Fibroblast of mammary gland (primary cell): ENCODE measurements at regions not wholly inside any gene's neighbourhood (a gene's known extent, or its start where the extent isn't known, plus 50 kb on each side); places are given as distances from the start of the nearest gene placed in this dataset.

Experiments used
- DNase-seq: peaks from one replicate; pipeline ENCODE4 v3.0.0-alpha.2; 2010; ENCODE audit warnings: low read depth
- H3K4me3 ChIP-seq: 2 replicates; pipeline ENCODE4 v1.5.1; 2011; ENCODE audit warnings: low read depth, mild to moderate bottlenecking, low read length, moderate library complexity; ENCODE audit not compliant: control insufficient read depth
- TF ChIP-seq, protein P1 (sequence below): conservative IDR thresholded peaks from 2 replicates; pipeline ENCODE4 v1.5.1; 2011; ENCODE audit warnings: low read depth, low read length, inconsistent platforms; ENCODE audit not compliant: control insufficient read depth, insufficient read depth

GRCh38 chr7:17444673-17445072 lies 146.2 kb downstream of the AHR start:
- TF ChIP-seq, protein P1, sequence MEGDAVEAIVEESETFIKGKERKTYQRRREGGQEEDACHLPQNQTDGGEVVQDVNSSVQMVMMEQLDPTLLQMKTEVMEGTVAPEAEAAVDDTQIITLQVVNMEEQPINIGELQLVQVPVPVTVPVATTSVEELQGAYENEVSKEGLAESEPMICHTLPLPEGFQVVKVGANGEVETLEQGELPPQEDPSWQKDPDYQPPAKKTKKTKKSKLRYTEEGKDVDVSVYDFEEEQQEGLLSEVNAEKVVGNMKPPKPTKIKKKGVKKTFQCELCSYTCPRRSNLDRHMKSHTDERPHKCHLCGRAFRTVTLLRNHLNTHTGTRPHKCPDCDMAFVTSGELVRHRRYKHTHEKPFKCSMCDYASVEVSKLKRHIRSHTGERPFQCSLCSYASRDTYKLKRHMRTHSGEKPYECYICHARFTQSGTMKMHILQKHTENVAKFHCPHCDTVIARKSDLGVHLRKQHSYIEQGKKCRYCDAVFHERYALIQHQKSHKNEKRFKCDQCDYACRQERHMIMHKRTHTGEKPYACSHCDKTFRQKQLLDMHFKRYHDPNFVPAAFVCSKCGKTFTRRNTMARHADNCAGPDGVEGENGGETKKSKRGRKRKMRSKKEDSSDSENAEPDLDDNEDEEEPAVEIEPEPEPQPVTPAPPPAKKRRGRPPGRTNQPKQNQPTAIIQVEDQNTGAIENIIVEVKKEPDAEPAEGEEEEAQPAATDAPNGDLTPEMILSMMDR, result no peak
- DNase-seq, result peak; percentile 54
- no peak overlapping the region for H3K4me3 ChIP-seq

DNA sequence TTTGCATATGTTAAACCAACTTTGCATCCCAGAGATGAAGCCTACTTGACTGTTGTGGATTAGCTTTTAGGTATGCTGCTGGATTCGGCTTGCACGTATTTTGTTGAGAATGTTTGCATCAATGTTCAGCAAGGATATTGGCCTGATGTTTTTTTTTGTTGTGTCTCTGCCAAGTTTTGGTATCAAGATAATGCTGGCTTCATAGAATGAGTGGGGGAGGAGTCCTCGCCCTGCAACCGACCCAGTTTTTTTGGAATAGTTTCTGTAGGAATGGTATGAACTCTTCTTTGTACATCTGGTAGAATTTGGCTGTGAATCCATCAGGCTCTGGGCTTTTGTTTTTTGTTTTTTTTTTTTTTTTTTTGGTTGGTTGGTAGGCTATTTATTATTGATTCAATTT lies 147.9 kb downstream of the AHR start:
- TF ChIP-seq, protein P1, result no peak
- DNase-seq, result no peak
- no peak overlapping the region for H3K4me3 ChIP-seq

GRCh38 chr7:17447728-17448478 lies 149.5 kb downstream of the AHR start:
- H3K4me3 ChIP-seq, result no peak overlapping the region
- no peak for DNase-seq
- TF ChIP-seq, protein P1, result no peak

DNA sequence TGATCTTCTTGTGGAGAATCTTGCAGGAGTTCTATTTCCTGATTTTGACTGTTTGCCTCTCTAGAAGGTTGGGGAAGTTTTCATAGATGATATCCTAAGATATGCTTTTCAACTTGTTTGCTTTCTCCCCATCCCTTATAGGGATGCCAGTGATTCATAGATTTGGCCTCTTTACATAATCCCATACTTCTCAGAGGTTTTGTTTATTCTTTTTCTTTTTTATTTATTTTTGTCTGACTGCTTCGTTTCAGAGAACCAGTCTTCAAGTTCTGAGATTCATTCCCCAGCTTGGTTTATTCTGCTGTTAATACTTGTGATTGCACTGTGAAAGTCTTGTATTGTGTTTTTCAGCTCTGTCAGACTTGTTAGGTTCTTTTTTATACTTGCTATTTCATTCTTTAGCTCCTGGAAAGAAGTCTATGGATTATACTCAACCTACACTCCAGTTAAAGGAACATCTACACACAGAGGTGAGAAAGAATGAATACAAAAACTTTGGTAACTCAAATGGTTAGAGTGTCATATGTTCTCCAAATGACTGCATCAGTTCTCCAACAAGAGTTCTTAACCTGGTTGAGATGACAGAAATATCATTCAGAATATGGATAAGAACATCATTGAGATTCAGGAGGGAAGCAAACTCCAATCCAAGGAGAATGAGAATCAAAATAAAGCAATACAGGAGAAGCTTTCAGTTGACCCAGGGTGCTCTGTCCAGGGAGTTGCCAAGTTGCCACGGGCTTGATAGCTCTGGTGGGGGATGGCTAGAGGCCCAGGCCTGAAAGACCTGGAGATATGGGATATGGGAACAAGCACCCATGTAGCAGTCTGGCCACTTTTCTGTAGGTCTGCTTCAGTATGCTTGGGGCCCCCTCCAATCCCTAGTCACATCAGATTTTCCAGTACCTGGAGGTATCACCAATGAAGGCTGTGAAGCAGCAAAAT lies 150.3 kb downstream of the AHR start:
- H3K4me3 ChIP-seq, result no peak overlapping the region
- DNase-seq, result no peak
- TF ChIP-seq, protein P1, result no peak

GRCh38 chr7:17456541-17456940 lies 158.1 kb downstream of the AHR start:
- peak; percentile 38 for DNase-seq
- no peak overlapping the region for H3K4me3 ChIP-seq
- TF ChIP-seq, protein P1, result no peak

DNA sequence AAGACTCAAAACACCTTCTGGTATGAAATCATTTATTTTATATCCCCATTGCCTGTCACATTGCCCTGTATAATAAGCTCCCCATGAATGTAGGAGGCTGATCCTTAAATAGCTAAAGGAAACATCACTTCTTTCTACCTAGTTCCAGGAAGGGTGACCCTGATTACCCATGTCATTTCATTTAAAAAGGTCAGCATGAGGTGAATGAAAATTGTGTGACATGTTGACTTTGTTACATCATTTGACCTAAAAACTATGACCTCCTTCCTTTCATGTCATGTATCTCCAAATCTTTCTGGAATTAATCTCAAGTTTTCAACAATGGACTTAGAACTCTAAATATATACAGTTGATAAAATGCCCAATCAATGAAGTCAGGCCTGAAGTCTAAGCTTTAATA lies 161.5 kb downstream of the AHR start:
- no peak for DNase-seq
- TF ChIP-seq, protein P1, result no peak
- H3K4me3 ChIP-seq, result no peak overlapping the region
